ENCODE measurements at regions not wholly inside any gene's neighbourhood (a gene's known extent, or its start where the extent isn't known, plus 50 kb on each side); places are given as distances from the start of the nearest gene placed in this dataset.
"Not testable (repeated sequence)": the region's sequence is repeated elsewhere in the genome, so short reads cannot be mapped to it uniquely, and the experiment has no call there.

DNA sequence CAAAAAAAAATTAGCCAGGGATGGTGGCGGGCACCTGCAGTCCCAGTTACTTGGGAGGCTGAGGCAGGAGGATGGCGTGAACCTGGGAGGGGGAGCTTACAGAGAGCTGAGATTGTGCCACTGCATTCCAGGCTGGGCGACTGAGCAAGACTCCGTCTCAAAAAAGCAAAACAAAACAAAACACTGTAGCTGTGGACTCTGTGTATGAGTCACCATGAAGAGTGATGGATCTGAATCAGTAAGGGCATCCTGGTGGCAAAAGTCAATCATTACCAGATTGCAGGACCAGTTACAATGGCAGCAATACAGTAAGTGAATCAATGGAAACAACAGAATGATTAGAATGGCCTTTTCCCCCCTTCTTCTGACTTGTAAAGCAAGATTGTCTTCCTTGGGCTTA, 113.7 kb upstream of the CCDC180 start:
- not testable (repeated sequence) for H3T11ph ChIP-seq (ENCODE audit: low read length); H3K23ac ChIP-seq (ENCODE audit: insufficient read length, low read depth, low read length); H3K56ac ChIP-seq (ENCODE audit: insufficient read length, low read depth, low read length); H3K4me2 ChIP-seq (ENCODE audit: insufficient read depth, insufficient read length, low read length); H3K23me2 ChIP-seq (ENCODE audit: insufficient read length, low read depth, low read length, poor library complexity, severe bottlenecking); H3K9ac ChIP-seq (ENCODE audit: extremely low read depth, insufficient read length, low read length); H2BK12ac ChIP-seq (ENCODE audit: insufficient read length, low read depth, low read length); H3K27ac ChIP-seq (ENCODE audit: insufficient read length, low read depth, low read length); H3K4ac ChIP-seq (ENCODE audit: low read depth, low read length); H2AFZ ChIP-seq (ENCODE audit: low read length); H2BK20ac ChIP-seq (ENCODE audit: low read depth, low read length, poor library complexity, severe bottlenecking); H3K4me1 ChIP-seq (ENCODE audit: insufficient read depth, low read length); H2AK5ac ChIP-seq (ENCODE audit: insufficient read length, low read length); H3K9me3 ChIP-seq (ENCODE audit: control insufficient read depth, low read depth, low read length); H2BK120ac ChIP-seq (ENCODE audit: low read depth, low read length, poor library complexity, severe bottlenecking); H3K4me3 Mint-ChIP-seq; H3K9me3 Mint-ChIP-seq; H4K8ac ChIP-seq (replicated peaks; ENCODE audit: insufficient read length, low read depth, low read length); H3K79me1 ChIP-seq (ENCODE audit: insufficient read depth, low read depth, low read length, poor library complexity, severe bottlenecking); H2BK5ac ChIP-seq (ENCODE audit: insufficient read length, low read length); H4K5ac ChIP-seq (ENCODE audit: insufficient read length, low read depth, low read length); H3K18ac ChIP-seq (ENCODE audit: insufficient read length, low read depth, low read length); H2BK15ac ChIP-seq (ENCODE audit: low read depth, low read length); H3K79me2 ChIP-seq (ENCODE audit: insufficient read depth, low read length); H3K14ac ChIP-seq (ENCODE audit: insufficient read depth, low read length); DNase-seq; H3K27me3 ChIP-seq (ENCODE audit: insufficient read depth, low read length); H3K27me3 Mint-ChIP-seq (ENCODE audit: low read depth); H4K20me1 ChIP-seq (ENCODE audit: control insufficient read depth, insufficient read depth, insufficient read length); H4K91ac ChIP-seq (ENCODE audit: insufficient read length, low read depth, low read length)
- peaks cover 39 to 53% (median 48%) of the 10 kb centered on the region in 3 experiments for H3K36me3 Mint-ChIP-seq (ENCODE audit: insufficient read depth in 1 of 3, low read depth in 3 of 3)
- peaks cover 3 to 13% of the 10 kb centered on the region in 2 experiments for H3K4me1 Mint-ChIP-seq
- peak overlapping the region; percentile 34 to 65 (median 42); a peak in 1 of 7 replicates for H3K27ac Mint-ChIP-seq
- WGBS (ENCODE audit: extremely low coverage, insufficient read length, low lambda C conversion rate): no CpG with 5 or more reads among the region's 4 CpGs

Measured in H9 (cell line).